Chondrocyte (in vitro differentiated cells): ENCODE measurements at regions not wholly inside any gene's neighbourhood (a gene's known extent, or its start where the extent isn't known, plus 50 kb on each side); places are given as distances from the start of the nearest gene placed in this dataset.
A peak's percentile ranks its signal among the peaks of the same experiment; 100 is the strongest.

Experiments used
- DNase-seq: peaks from one replicate; pipeline ENCODE4 v3.0.0; 2021; ENCODE audit warnings: mixed read lengths, low spot score
- H3K27ac Mint-ChIP-seq: one replicate; pipeline ENCODE4 v1.8.0; 2021; ENCODE audit warnings: mild to moderate bottlenecking, moderate library complexity, mixed read lengths; ENCODE audit not compliant: unreplicated experiment
- H3K27me3 Mint-ChIP-seq: 2 replicates; pipeline ENCODE4 v1.8.0; 2021; ENCODE audit warnings: low read depth, mixed read lengths
- H3K36me3 Mint-ChIP-seq: 2 replicates; pipeline ENCODE4 v1.8.0; 2021; ENCODE audit warnings: low read depth, mixed read lengths
- H3K4me1 Mint-ChIP-seq: 2 replicates; pipeline ENCODE4 v1.8.0; 2021; ENCODE audit warnings: low read depth, mild to moderate bottlenecking, mixed read lengths
- H3K4me3 Mint-ChIP-seq: one replicate; pipeline ENCODE4 v1.8.0; 2021; ENCODE audit warnings: mild to moderate bottlenecking, moderate library complexity, mixed read lengths; ENCODE audit not compliant: unreplicated experiment
- H3K9me3 Mint-ChIP-seq: 2 replicates; pipeline ENCODE4 v1.8.0; 2021; ENCODE audit warnings: low read depth, mixed read lengths
- TF ChIP-seq, protein P1 (sequence below): fragments of 200-600 bp; sonication (generic); IDR thresholded peaks from 2 replicates; pipeline ENCODE4 v1.5.0; 2021; ENCODE audit warnings: antibody characterized with exemption, mild to moderate bottlenecking, moderate library complexity

DNA sequence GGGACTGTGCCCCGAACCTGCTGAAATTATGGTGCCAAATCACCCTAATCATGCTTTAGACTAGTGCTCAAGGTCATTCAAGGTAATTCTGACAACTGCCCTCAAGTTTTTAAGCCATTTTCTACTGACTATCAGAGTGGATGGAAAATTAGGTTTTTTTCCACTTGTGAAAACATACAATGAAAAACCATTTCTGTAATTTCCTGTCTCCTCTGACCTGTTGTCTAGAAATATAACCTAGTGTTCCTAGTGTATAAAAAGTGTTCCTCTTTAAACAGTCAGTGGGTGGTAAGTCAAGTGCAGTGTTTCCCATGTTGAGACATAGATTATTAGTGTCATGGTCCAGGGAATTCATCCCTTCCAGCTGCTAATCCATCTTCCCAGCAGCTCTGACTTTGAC is 232.8 kb upstream of the UMPS start:
- Mint-ChIP-seq H3K36me3 (peaks cover 6% of the 10 kb centered on the region), H3K27ac (peak overlapping the region; percentile 29), H3K4me3 (no peak overlapping the region), H3K4me1 (peaks cover 21% of the 10 kb centered on the region), H3K27me3 (no peaks in the 10 kb centered on the region), H3K9me3 (no peaks in the 10 kb centered on the region)
- TF ChIP-seq, protein P1, sequence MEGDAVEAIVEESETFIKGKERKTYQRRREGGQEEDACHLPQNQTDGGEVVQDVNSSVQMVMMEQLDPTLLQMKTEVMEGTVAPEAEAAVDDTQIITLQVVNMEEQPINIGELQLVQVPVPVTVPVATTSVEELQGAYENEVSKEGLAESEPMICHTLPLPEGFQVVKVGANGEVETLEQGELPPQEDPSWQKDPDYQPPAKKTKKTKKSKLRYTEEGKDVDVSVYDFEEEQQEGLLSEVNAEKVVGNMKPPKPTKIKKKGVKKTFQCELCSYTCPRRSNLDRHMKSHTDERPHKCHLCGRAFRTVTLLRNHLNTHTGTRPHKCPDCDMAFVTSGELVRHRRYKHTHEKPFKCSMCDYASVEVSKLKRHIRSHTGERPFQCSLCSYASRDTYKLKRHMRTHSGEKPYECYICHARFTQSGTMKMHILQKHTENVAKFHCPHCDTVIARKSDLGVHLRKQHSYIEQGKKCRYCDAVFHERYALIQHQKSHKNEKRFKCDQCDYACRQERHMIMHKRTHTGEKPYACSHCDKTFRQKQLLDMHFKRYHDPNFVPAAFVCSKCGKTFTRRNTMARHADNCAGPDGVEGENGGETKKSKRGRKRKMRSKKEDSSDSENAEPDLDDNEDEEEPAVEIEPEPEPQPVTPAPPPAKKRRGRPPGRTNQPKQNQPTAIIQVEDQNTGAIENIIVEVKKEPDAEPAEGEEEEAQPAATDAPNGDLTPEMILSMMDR, result no peak
- DNase-seq, result no peak

DNA sequence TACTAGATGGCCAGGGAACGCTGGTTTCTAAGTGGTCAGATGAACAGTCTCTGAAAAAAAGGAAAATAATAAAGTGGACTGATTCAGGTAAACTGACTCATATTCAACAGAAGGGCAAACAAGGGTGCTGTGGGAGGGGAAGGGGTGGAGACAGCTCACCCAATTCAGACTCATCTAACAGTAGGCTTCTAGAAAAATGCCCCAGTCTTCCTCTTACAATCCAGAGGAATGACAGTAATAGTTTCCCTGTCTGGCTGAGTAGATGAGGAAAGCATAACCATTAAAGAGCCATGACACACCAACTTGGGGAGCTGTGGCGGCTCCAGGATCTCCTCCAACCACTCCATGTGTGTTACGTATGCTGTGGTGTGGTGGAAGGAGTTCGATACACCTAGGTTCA is 231.4 kb upstream of the UMPS start:
- Mint-ChIP-seq H3K27me3 (no peaks in the 10 kb centered on the region), H3K9me3 (no peaks in the 10 kb centered on the region), H3K4me3 (no peak overlapping the region), H3K4me1 (peaks cover 23% of the 10 kb centered on the region), H3K36me3 (peaks cover 3% of the 10 kb centered on the region), H3K27ac (no peak overlapping the region)
- DNase-seq, result no peak
- TF ChIP-seq, protein P1, result no peak

DNA sequence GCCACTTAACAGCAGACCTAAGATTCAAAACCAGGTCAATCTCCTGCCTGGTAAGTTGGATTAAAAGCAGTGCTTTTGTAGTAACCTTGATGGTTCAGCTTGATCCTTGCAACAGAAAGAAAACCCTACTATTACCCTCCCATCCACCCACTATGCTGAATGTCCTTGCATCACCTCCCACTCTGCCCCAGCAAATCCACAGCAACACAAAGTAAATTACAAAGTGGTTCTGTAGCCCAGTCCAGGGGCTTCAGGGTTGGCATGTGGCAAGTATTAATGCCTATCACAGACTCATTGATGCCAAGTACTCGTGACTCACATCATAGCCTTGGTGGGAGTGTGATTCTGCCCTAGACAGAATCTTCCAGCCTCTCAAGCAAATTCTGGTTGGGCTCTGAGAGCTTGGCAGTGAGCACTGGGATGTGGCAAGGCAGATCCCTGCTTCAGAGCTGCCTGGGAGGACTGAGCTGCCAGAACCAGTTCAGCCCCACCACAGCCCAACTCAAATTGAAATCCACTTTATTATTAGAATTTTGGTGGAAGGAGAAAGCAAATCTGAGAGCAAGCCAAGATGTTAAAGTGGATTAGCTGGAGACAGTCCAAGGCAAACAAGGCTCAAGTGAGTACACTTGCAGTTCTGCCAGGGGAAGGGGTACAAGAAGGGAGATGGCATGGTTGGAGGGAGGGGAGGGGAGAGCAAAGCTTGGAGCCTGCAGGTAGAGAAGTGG is 225.8 kb upstream of the UMPS start:
- Mint-ChIP-seq H3K27me3 (no peaks in the 10 kb centered on the region), H3K27ac (peak overlapping the region; percentile 83), H3K9me3 (no peaks in the 10 kb centered on the region), H3K4me1 (peaks cover 14% of the 10 kb centered on the region), H3K36me3 (peaks cover 7% of the 10 kb centered on the region), H3K4me3 (no peak overlapping the region)
- no peak for DNase-seq
- TF ChIP-seq, protein P1, result no peak

DNA sequence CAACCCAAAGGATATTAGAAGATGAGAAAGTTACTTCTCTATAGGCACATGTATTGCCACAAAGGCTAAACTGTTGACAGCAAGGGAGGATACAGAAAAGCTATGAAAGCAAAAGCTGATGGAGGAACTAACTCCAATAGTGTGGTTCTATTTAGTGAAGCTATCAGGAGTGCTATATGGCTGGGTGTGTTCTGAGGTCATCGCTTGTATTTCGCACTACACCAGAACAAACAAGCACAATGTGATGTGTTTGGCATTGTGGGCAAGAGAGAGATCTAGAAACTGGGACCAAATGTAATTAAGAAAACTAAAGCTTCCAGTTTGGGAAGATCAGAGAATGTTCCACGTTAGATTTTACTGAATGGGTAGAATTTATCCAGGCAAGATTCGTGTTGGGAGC is 220.4 kb upstream of the UMPS start:
- Mint-ChIP-seq H3K4me3 (no peak overlapping the region), H3K27me3 (no peaks in the 10 kb centered on the region), H3K36me3 (peaks cover 5% of the 10 kb centered on the region), H3K9me3 (no peaks in the 10 kb centered on the region), H3K4me1 (peaks cover 17% of the 10 kb centered on the region), H3K27ac (no peak overlapping the region)
- no peak for DNase-seq
- TF ChIP-seq, protein P1, result no peak

DNA sequence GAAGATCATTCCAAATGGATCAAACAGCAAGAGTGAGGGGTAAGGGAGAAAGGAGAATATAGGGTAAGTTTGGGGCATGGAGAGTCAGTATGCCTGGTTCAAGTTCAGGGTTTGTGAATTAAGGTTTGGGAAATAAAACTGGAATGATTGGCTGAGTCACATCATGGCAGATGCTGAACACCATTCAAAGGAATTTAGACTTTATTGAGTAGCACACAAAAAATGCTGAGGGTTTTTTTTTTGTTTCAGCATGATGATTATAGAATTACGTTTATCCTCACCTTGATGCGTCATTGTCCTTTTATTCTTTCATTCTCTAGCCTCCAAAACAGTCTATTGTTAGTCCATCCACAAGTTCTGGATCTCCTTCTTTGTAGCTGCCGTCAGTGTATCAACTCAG is 220.0 kb upstream of the UMPS start:
- H3K27me3 Mint-ChIP-seq, result no peaks in the 10 kb centered on the region
- H3K27ac Mint-ChIP-seq, result no peak overlapping the region
- H3K4me3 Mint-ChIP-seq, result no peak overlapping the region
- H3K36me3 Mint-ChIP-seq, result peaks cover 5% of the 10 kb centered on the region
- peaks cover 14% of the 10 kb centered on the region for H3K4me1 Mint-ChIP-seq
- DNase-seq, result no peak
- TF ChIP-seq, protein P1, result no peak
- no peaks in the 10 kb centered on the region for H3K9me3 Mint-ChIP-seq
